ENCODE measurements at regions not wholly inside any gene's neighbourhood (a gene's known extent, or its start where the extent isn't known, plus 50 kb on each side); places are given as distances from the start of the nearest gene placed in this dataset.
A peak's percentile ranks its signal among the peaks of the same experiment; 100 is the strongest.

- peak; percentile 71 for TF ChIP-seq CTCF (IDR thresholded peaks at IDR 0.05; ENCODE audit: low read depth, low read length)
- TF ChIP-seq EZH2phosphoT487 (IDR thresholded peaks at IDR 0.05; ENCODE audit: low read depth): no peak
These were observed 57.9 kb upstream of the VSTM2B start for GRCh38 chr19:29467824-29468401.
